Endodermal cell (in vitro differentiated cells): ENCODE measurements at regions not wholly inside any gene's neighbourhood (a gene's known extent, or its start where the extent isn't known, plus 50 kb on each side); places are given as distances from the start of the nearest gene placed in this dataset.

ENCODE experiments used
- DNase-seq: peaks from one replicate; pipeline ENCODE4 v3.0.0-alpha.2; 2017
- H3K27ac ChIP-seq: 2 replicates; pipeline ENCODE4 v1.5.1; 2013; ENCODE audit warnings: mild to moderate bottlenecking, low read depth, low read length, moderate library complexity
- H3K27me3 ChIP-seq: 2 replicates; pipeline ENCODE4 v1.6.1; 2013; ENCODE audit warnings: mild to moderate bottlenecking, low read length, moderate library complexity; ENCODE audit not compliant: insufficient read depth, control insufficient read depth, poor library complexity, severe bottlenecking
- H3K36me3 ChIP-seq: 2 replicates; pipeline ENCODE4 v1.7.0; 2013; ENCODE audit warnings: mild to moderate bottlenecking, low read length, moderate library complexity; ENCODE audit not compliant: control insufficient read depth, insufficient read depth
- H3K4me1 ChIP-seq: one replicate; pipeline ENCODE4 v1.7.0; 2013; ENCODE audit warnings: low read length; ENCODE audit not compliant: control insufficient read depth, insufficient read depth
- H3K4me3 ChIP-seq: 2 replicates; pipeline ENCODE4 v1.5.1; 2013; ENCODE audit warnings: mild to moderate bottlenecking, low read length, moderate library complexity
- H3K9ac ChIP-seq: 2 replicates; pipeline ENCODE4 v1.6.1; 2013; ENCODE audit warnings: mild to moderate bottlenecking, low read length, moderate library complexity; ENCODE audit not compliant: poor library complexity, severe bottlenecking; ENCODE audit errors: extremely low read depth
- H3K9me3 ChIP-seq: 2 replicates; pipeline ENCODE4 v1.6.1; 2013; ENCODE audit warnings: mild to moderate bottlenecking, low read length, moderate library complexity; ENCODE audit not compliant: control insufficient read depth
- H3K27ac Mint-ChIP-seq: 2 replicates; pipeline ENCODE4 v1.8.0; 2020; ENCODE audit warnings: mixed read lengths
- H3K27me3 Mint-ChIP-seq: 2 replicates; pipeline ENCODE4 v1.8.0; 2021; ENCODE audit warnings: mild to moderate bottlenecking, mixed read lengths; ENCODE audit not compliant: insufficient read depth
- H3K36me3 Mint-ChIP-seq: 2 replicates; pipeline ENCODE4 v1.8.0; 2020; ENCODE audit warnings: low read depth, mixed read lengths
- H3K4me1 Mint-ChIP-seq: 2 replicates; pipeline ENCODE4 v1.8.0; 2020; ENCODE audit warnings: mixed read lengths
- H3K4me3 Mint-ChIP-seq: 2 replicates; pipeline ENCODE4 v1.8.0; 2020; ENCODE audit warnings: mild to moderate bottlenecking, moderate library complexity, mixed read lengths
- H3K9me3 Mint-ChIP-seq: 2 replicates; pipeline ENCODE4 v1.8.0; 2020; ENCODE audit warnings: mild to moderate bottlenecking, mixed read lengths
- WGBS, 2 experiments: methylation state at CpG; one replicate each; pipeline versions ENCODE4 v1.1.5 to v1.1.7; 2013; ENCODE audit warnings: missing lambda C conversion rate in 2 of 2, mixed read lengths in 1 of 2; ENCODE audit not compliant: insufficient coverage in 1 of 2, insufficient read length in 1 of 2; 5-methylcytosine and 5-hydroxymethylcytosine counted together
- TF ChIP-seq, protein P1 (sequence below): fragments of 200-600 bp; sonication (generic); conservative IDR thresholded peaks from 2 replicates; pipeline ENCODE4 v1.5.0; 2021; ENCODE audit warnings: antibody characterized with exemption, mild to moderate bottlenecking

DNA sequence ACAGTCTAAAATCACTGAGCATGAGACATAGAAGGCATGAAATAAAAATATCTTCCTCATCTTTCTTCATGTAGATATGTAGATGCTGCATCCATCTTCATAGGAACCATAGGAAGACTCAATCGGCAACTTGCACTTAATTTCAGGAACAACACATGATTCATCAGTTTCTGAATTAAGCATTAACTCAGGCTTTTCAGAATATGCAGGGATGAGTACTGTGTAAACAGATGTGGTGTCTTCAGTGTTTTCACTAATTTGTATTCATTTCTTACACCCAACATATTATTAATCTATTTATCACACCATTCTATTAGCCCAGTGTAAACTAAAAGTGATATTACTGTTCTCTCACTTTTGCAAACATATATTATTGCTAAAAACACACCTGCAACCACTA lies 305.9 kb upstream of the DAB2 start:
- H3K36me3 Mint-ChIP-seq, result no peaks in the 10 kb centered on the region
- H3K4me1 ChIP-seq, result peaks cover 4% of the 10 kb centered on the region
- no peaks in the 10 kb centered on the region for H3K9me3 ChIP-seq
- DNase-seq, result no peak
- no peaks in the 10 kb centered on the region for H3K9me3 Mint-ChIP-seq
- no peaks in the 10 kb centered on the region for H3K36me3 ChIP-seq
- H3K27me3 ChIP-seq, result peaks cover 17% of the 10 kb centered on the region
- no peak overlapping the region for H3K4me3 ChIP-seq
- peaks cover 12% of the 10 kb centered on the region for H3K4me1 Mint-ChIP-seq
- peaks cover 8% of the 10 kb centered on the region for H3K27me3 Mint-ChIP-seq
- no peak overlapping the region for H3K27ac ChIP-seq
- no peak overlapping the region for H3K4me3 Mint-ChIP-seq
- TF ChIP-seq, protein P1, sequence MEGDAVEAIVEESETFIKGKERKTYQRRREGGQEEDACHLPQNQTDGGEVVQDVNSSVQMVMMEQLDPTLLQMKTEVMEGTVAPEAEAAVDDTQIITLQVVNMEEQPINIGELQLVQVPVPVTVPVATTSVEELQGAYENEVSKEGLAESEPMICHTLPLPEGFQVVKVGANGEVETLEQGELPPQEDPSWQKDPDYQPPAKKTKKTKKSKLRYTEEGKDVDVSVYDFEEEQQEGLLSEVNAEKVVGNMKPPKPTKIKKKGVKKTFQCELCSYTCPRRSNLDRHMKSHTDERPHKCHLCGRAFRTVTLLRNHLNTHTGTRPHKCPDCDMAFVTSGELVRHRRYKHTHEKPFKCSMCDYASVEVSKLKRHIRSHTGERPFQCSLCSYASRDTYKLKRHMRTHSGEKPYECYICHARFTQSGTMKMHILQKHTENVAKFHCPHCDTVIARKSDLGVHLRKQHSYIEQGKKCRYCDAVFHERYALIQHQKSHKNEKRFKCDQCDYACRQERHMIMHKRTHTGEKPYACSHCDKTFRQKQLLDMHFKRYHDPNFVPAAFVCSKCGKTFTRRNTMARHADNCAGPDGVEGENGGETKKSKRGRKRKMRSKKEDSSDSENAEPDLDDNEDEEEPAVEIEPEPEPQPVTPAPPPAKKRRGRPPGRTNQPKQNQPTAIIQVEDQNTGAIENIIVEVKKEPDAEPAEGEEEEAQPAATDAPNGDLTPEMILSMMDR, result no peak
- no peak overlapping the region for H3K27ac Mint-ChIP-seq
- 88% methylated on average over 1 of the region's 1 CpG; no CpG with 5 or more reads in 1 of the 2 experiments for WGBS, 2 experiments
- H3K9ac ChIP-seq, result no peak overlapping the region

DNA sequence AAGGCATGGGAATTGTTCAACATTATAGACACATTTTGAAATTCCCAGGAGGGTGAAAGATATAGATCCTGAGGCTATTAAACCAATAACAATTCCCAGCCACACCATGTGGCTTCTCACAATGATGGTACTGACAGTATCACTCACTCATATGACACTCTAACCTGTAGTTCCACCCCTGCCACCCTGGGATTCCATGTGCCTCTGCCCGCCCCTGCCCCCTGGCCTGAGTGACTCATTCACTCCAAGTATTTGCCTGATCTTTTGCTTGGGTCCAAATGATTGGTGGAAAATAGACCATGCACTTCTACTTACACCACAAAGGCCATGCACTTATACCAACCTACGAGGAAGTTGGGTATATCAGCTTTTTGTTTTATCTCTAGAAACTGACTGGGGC lies 305.2 kb upstream of the DAB2 start:
- Histone ChIP-seq H3K9ac (no peak overlapping the region), H3K4me1 (peaks cover 4% of the 10 kb centered on the region), H3K36me3 (no peaks in the 10 kb centered on the region), H3K9me3 (no peaks in the 10 kb centered on the region), H3K27me3 (peaks cover 17% of the 10 kb centered on the region), H3K4me3 (no peak overlapping the region), H3K27ac (no peak overlapping the region)
- no peak overlapping the region for H3K27ac Mint-ChIP-seq
- DNase-seq, result no peak
- H3K9me3 Mint-ChIP-seq, result no peaks in the 10 kb centered on the region
- TF ChIP-seq, protein P1, result no peak
- WGBS, 2 experiments, result 96% methylated on average over 2 of the region's 2 CpGs; no CpG with 5 or more reads in 1 of the 2 experiments
- peaks cover 12% of the 10 kb centered on the region for H3K4me1 Mint-ChIP-seq
- H3K36me3 Mint-ChIP-seq, result no peaks in the 10 kb centered on the region
- no peak overlapping the region for H3K4me3 Mint-ChIP-seq
- H3K27me3 Mint-ChIP-seq, result peaks cover 5% of the 10 kb centered on the region

DNA sequence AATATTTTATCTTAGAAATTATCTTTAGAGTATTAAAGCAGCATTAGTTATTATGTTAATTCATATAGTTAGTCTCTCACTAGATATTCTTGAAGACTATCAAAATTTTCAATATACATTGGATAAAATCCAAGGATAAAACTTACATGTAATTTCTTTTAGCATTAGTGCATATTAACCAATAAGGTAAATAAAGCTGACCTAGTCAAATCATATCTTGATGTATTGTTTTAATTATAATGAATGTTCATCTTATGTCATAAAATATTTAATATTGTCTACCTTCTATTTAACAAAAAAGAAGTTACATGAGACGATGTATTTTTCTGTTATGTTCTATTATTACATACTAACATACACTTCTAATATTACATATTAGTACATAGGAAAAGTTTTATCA lies 301.7 kb upstream of the DAB2 start:
- Mint-ChIP-seq H3K36me3 (no peaks in the 10 kb centered on the region), H3K9me3 (no peaks in the 10 kb centered on the region), H3K4me1 (no peaks in the 10 kb centered on the region), H3K4me3 (no peak overlapping the region), H3K27me3 (no peaks in the 10 kb centered on the region), H3K27ac (no peak overlapping the region)
- H3K9ac ChIP-seq, result no peak overlapping the region
- H3K27ac ChIP-seq, result no peak overlapping the region
- WGBS, 2 experiments, result no CpG with 5 or more reads among the region's 1 CpG
- H3K36me3 ChIP-seq, result no peaks in the 10 kb centered on the region
- H3K4me1 ChIP-seq, result no peaks in the 10 kb centered on the region
- H3K9me3 ChIP-seq, result no peaks in the 10 kb centered on the region
- peaks cover 16% of the 10 kb centered on the region for H3K27me3 ChIP-seq
- TF ChIP-seq, protein P1, result no peak
- DNase-seq, result no peak
- no peak overlapping the region for H3K4me3 ChIP-seq
